H1 (cell line): ENCODE measurements at regions not wholly inside any gene's neighbourhood (a gene's known extent, or its start where the extent isn't known, plus 50 kb on each side); places are given as distances from the start of the nearest gene placed in this dataset.

Experiments used
- CHD7 ChIP-seq: fragments of 300-600 bp; sonication (generic); IDR thresholded peaks from 2 replicates; pipeline ENCODE4 v1.7.1; 2012; ENCODE audit warnings: low read length, moderate library complexity, mild to moderate bottlenecking, inconsistent platforms; ENCODE audit not compliant: insufficient replicate concordance
- GTF2F1 ChIP-seq: IDR thresholded peaks from 2 replicates; pipeline ENCODE4 v1.6.1; 2012; ENCODE audit warnings: low read depth, low read length, improper control_type of control experiment, borderline replicate concordance
- KDM4A ChIP-seq: IDR thresholded peaks from one replicate; pipeline ENCODE4 v1.7.1; 2012; ENCODE audit warnings: low read depth, mild to moderate bottlenecking, moderate library complexity, low read length, inconsistent platforms; ENCODE audit not compliant: severe bottlenecking
- POLR2A ChIP-seq, 2 experiments: IDR thresholded peaks; 1 replicate in 1 of 2; 2 replicates in 1 of 2; pipeline ENCODE4 v1.6.1; 2011; ENCODE audit warnings: low read depth in 2 of 2, low read length in 2 of 2, mild to moderate bottlenecking in 2 of 2; ENCODE audit errors: control extremely low read depth in 1 of 2
- SIX5 ChIP-seq: IDR thresholded peaks from 2 replicates; pipeline ENCODE4 v1.6.1; 2011; ENCODE audit warnings: mild to moderate bottlenecking, low read depth, low read length
- SRF ChIP-seq: IDR thresholded peaks from 2 replicates; pipeline ENCODE4 v1.6.1; 2011; ENCODE audit warnings: mild to moderate bottlenecking, low read depth, low read length, moderate library complexity

DNA sequence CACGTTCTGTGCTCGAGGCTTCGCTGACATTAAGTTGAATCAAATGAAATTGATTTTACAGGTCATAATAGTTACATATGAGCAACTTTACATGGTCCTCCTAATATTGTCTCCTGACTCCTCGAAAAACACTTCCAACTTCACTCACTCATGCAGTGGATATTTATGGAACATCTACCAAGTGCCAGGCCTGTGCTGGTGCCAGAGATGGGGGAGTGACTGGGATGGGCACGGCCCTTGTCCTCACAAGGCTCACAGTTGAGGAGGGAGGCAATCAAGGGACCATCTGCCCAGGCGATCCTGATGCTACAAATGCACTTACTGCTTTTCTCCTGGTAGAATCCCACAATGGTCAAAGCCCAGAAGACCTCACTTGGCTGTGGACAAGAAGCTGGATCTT lies 426.4 kb downstream of the PREX1 start (continued):
- TF ChIP-seq CHD7: no peak
- TF ChIP-seq POLR2A (IDR thresholded peaks at IDR 0.05; ENCODE audit: control extremely low read depth in 1 of 2, low read depth in 2 of 2, low read length in 2 of 2): no peak
- TF ChIP-seq SRF: no peak
- no peak for TF ChIP-seq SIX5
- no peak for TF ChIP-seq KDM4A
- no peak for TF ChIP-seq GTF2F1
